ENCODE measurements at regions not wholly inside any gene's neighbourhood (a gene's known extent, or its start where the extent isn't known, plus 50 kb on each side); places are given as distances from the start of the nearest gene placed in this dataset.

DNA sequence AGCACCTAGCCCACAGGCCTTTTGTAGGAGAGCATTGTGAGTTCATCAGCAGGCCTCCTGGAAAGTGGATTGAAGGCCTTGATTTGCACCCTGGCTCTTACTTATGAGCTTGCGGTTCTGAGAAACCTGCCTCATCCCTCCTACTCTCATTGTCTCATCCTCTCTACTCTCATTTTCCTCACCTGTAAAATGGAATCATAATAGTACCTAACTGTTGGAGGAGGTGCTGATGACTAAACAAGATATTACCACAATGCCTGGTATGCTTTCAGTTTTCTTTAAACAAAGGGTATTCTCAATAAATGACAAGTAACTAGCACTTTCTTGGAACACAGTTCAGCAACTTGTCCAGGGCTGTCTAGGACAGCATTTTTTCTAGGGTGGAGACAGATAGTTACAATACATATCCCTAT lies 243.1 kb upstream of the MAF start:
- TF ChIP-seq, protein P1, sequence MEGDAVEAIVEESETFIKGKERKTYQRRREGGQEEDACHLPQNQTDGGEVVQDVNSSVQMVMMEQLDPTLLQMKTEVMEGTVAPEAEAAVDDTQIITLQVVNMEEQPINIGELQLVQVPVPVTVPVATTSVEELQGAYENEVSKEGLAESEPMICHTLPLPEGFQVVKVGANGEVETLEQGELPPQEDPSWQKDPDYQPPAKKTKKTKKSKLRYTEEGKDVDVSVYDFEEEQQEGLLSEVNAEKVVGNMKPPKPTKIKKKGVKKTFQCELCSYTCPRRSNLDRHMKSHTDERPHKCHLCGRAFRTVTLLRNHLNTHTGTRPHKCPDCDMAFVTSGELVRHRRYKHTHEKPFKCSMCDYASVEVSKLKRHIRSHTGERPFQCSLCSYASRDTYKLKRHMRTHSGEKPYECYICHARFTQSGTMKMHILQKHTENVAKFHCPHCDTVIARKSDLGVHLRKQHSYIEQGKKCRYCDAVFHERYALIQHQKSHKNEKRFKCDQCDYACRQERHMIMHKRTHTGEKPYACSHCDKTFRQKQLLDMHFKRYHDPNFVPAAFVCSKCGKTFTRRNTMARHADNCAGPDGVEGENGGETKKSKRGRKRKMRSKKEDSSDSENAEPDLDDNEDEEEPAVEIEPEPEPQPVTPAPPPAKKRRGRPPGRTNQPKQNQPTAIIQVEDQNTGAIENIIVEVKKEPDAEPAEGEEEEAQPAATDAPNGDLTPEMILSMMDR (conservative IDR thresholded peaks at IDR 0.05), result no peak
- no peaks in the 10 kb centered on the region for H3K9me3 ChIP-seq (ENCODE audit: control insufficient read depth, low read length)
- Mint-ChIP-seq H3K9me3 (no peaks in the 10 kb centered on the region), H3K4me3 (no peak overlapping the region), H3K4me1 (no peaks in the 10 kb centered on the region), H3K27me3 (ENCODE audit: insufficient read depth) (peaks cover 5% of the 10 kb centered on the region), H3K27ac (no peak overlapping the region), H3K36me3 (ENCODE audit: low read depth) (no peaks in the 10 kb centered on the region)
- 83 to 95% methylated on average over 1 of the region's 1 CpG for WGBS, 2 experiments (ENCODE audit: insufficient coverage in 1 of 2, insufficient read length in 1 of 2)
- no peaks in the 10 kb centered on the region for H3K27me3 ChIP-seq (ENCODE audit: control insufficient read depth, insufficient read depth, low read length, poor library complexity, severe bottlenecking)
- H3K27ac ChIP-seq (ENCODE audit: low read depth, low read length), result no peak overlapping the region
- no peak overlapping the region for H3K9ac ChIP-seq (ENCODE audit: extremely low read depth, low read length, poor library complexity, severe bottlenecking)
- H3K4me1 ChIP-seq (ENCODE audit: control insufficient read depth, insufficient read depth, low read length), result no peaks in the 10 kb centered on the region
- H3K4me3 ChIP-seq (ENCODE audit: low read length), result no peak overlapping the region
- no peaks in the 10 kb centered on the region for H3K36me3 ChIP-seq (ENCODE audit: control insufficient read depth, insufficient read depth, low read length)
- no peak for DNase-seq

DNA sequence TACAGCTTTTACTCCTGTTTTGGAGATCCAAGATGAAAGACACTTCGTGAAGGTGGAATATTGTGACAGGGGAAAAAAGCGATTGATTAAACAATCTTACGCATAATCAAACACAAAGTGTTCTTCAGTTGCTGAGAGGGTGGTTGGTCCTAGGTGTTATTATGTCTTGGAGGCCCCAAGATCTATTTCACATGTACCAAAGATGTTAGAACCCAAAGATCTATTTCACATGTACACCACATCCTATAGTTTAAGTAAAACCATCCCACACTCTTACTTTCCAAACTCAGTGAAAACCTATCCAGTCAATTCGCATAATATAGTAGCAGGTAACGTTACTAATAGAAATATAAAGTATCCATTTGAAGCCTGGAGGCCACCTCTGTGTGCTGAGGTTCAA lies 242.6 kb upstream of the MAF start:
- no peaks in the 10 kb centered on the region for H3K9me3 Mint-ChIP-seq
- Histone ChIP-seq H3K4me3 (ENCODE audit: low read length) (no peak overlapping the region), H3K4me1 (ENCODE audit: control insufficient read depth, insufficient read depth, low read length) (no peaks in the 10 kb centered on the region), H3K27me3 (ENCODE audit: control insufficient read depth, insufficient read depth, low read length, poor library complexity, severe bottlenecking) (no peaks in the 10 kb centered on the region), H3K9me3 (ENCODE audit: control insufficient read depth, low read length) (no peaks in the 10 kb centered on the region), H3K9ac (ENCODE audit: extremely low read depth, low read length, poor library complexity, severe bottlenecking) (no peak overlapping the region), H3K27ac (ENCODE audit: low read depth, low read length) (no peak overlapping the region), H3K36me3 (ENCODE audit: control insufficient read depth, insufficient read depth, low read length) (no peaks in the 10 kb centered on the region)
- no peaks in the 10 kb centered on the region for H3K4me1 Mint-ChIP-seq
- no peaks in the 10 kb centered on the region for H3K36me3 Mint-ChIP-seq (ENCODE audit: low read depth)
- TF ChIP-seq, protein P1 (conservative IDR thresholded peaks at IDR 0.05), result no peak
- no peak overlapping the region for H3K27ac Mint-ChIP-seq
- DNase-seq, result no peak
- peaks cover 5% of the 10 kb centered on the region for H3K27me3 Mint-ChIP-seq (ENCODE audit: insufficient read depth)
- 99 to 100% methylated on average over 1 to 5 of the region's 5 CpGs for WGBS, 2 experiments (ENCODE audit: insufficient coverage in 1 of 2, insufficient read length in 1 of 2)
- no peak overlapping the region for H3K4me3 Mint-ChIP-seq

- Histone ChIP-seq H3K4me3 (ENCODE audit: low read length) (no peak overlapping the region), H3K9me3 (ENCODE audit: control insufficient read depth, low read length) (no peaks in the 10 kb centered on the region), H3K27ac (ENCODE audit: low read depth, low read length) (no peak overlapping the region), H3K4me1 (ENCODE audit: control insufficient read depth, insufficient read depth, low read length) (no peaks in the 10 kb centered on the region), H3K9ac (ENCODE audit: extremely low read depth, low read length, poor library complexity, severe bottlenecking) (no peak overlapping the region), H3K36me3 (ENCODE audit: control insufficient read depth, insufficient read depth, low read length) (no peaks in the 10 kb centered on the region), H3K27me3 (ENCODE audit: control insufficient read depth, insufficient read depth, low read length, poor library complexity, severe bottlenecking) (no peaks in the 10 kb centered on the region)
- TF ChIP-seq, protein P1 (conservative IDR thresholded peaks at IDR 0.05), result no peak
- no peak overlapping the region for H3K4me3 Mint-ChIP-seq
- H3K4me1 Mint-ChIP-seq, result no peaks in the 10 kb centered on the region
- no peaks in the 10 kb centered on the region for H3K9me3 Mint-ChIP-seq
- H3K27ac Mint-ChIP-seq, result no peak overlapping the region
- H3K27me3 Mint-ChIP-seq (ENCODE audit: insufficient read depth), result peaks cover 5% of the 10 kb centered on the region
- no peak for DNase-seq
- WGBS, 2 experiments (ENCODE audit: insufficient coverage in 1 of 2, insufficient read length in 1 of 2), result 78 to 86% methylated on average over 5 to 7 of the region's 7 CpGs
- no peaks in the 10 kb centered on the region for H3K36me3 Mint-ChIP-seq (ENCODE audit: low read depth)
Measured at GRCh38 chr16:79842197-79842596, 241.7 kb upstream of the MAF start.
